ENCODE measurements at regions not wholly inside any gene's neighbourhood (a gene's known extent, or its start where the extent isn't known, plus 50 kb on each side); places are given as distances from the start of the nearest gene placed in this dataset.
"Not testable (repeated sequence)": the region's sequence is repeated elsewhere in the genome, so short reads cannot be mapped to it uniquely, and the experiment has no call there.

DNA sequence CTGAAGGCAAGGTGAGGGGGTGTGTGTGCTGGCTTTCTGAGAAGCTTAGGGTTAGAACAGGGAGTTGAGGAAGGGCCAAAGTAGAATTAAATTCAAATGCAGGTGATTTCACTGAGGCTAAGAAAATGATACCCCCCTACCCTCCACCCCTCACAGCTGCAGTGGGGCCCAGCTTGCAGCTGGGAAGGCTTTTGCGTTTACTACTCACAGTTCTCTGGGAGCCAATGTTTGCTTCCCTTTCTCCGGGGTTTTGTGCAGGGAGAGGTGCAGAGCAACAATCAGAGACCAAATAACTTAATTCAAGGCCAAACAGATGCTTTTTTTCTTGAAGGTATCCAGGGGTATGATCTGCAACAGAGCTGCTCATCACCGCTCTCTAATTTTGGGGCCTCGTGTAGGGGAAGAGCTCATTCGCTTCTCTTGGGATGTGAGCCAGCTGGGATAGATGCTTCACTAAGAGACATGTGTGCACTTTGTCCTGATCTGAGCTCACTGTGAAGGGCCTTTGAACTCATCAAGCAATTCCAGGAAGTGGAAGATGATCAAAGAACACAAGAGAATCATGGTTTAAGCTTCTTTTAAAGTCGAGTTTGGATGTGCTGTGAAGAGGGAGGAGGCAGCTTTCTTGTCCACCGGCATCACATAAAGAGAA, 122.7 kb upstream of the C1GALT1C1 start:
- no peak for DNase-seq

DNA sequence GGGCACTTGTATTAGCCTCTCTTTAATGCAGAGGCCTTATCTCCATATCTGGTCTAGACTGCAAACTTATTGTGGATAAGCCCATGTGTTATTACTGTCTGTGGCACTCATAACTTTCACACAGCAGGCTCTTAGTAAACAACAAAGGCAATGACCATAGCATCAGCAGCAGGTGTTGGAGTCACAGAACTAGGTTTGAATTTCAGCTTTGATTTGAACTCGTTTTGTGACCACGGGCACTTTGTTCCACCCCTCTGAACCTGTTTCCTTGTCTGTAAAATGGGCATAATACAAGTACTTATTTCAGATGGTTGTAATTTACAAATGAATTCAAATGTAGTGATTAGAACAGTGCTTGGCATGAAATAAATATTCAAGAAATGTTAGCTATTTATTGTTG, 121.8 kb upstream of the C1GALT1C1 start:
- DNase-seq = no peak

GRCh38 chrX:120750381-120750780, 120.5 kb upstream of the C1GALT1C1 start:
- no peak for DNase-seq

DNA sequence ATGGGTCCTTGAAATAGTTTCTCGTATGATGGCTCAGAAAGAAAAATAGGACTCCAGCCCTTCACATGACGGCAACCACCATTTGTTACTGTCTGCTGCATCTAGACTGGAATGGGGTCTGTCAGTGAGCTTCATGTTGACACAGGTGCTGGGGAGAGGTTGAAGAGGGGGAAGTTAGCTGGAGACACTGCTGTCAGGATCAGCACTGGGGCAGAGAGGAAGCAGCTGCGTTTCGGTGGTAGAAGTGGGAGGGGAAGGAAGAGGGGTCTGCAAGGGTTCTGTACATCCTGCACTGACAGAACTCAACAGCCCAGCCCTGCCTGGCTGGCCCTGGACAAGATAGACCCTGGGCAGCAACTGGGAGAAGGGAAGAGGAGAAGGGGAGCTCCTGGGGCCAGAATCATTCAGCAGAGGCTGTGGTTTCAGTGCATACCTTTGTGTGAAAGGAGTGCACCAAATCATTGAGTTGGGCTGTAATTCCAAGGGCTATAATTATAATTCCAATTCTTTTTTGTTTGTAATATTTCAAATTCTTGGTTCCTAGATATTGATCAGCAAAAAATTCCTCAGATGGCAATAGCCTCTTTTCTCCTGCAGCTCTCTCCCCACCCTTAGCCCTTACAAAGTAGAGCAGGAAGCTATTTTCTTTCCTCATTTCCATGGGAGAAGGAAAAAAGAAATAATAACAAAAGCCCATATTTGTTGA, 119.4 kb upstream of the C1GALT1C1 start:
- DNase-seq = no peak

- DNase-seq = no peak
Observed at GRCh38 chrX:120746153-120746552, 116.3 kb upstream of the C1GALT1C1 start.

DNA sequence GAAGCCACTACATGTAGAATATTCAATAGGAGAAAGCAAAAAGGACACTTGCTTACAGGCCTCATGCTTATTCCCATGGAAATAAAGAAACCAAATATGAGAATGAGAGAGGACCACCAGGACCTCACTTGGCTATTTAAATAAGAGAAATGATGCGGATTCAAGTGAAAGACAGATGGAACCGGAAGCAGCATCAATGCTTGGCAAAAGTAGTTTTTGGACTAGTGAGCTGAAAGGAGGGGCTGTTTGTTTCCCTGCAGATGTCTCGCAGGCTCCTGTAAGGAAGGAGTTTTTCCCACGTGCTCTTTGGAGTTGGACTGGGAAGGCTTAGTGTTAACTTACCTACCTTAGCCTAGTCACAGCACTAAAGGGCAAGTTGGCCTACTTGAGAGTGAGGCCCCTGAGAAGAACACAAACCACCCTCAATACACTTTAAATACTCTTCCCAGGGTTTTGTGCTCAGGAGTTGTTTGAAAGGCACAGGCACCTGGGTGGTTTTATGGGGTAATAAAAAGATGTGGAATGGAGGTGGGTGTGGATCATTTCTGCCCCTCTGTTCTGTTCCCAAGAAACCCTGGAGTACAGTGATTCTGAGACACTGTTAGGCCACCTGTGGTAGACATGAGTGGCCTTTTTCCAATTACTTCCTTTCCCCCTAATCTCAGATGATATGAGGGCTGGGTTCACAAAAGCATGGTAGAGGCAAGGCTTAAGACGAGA, 113.3 kb upstream of the C1GALT1C1 start:
- no peak for DNase-seq

- no peak for DNase-seq
Observed at GRCh38 chrX:120741452-120741851, 111.6 kb upstream of the C1GALT1C1 start.

GRCh38 chrX:120740072-120740471, 110.2 kb upstream of the C1GALT1C1 start:
- no peak for DNase-seq

GRCh38 chrX:120739300-120739699, 109.4 kb upstream of the C1GALT1C1 start:
- no peak for DNase-seq

DNA sequence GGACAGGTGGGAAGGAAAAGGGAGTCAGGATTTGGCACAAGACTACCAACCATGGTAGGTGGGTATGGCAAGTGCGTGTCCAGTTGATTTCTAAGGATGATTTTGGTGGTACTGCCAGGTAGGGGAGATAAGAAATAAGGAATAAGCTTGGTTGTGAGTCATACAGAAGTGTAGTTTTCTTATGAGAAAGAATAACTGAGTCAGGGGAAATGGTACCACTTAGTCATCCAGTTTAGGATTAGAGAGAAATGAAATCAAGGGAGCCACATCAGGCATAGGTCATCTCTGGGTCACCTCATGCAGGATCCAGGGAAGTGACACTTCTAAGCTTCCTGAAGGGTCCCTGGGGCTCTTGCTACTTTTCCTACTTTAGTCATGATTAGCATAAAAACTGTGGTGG, 107.1 kb upstream of the C1GALT1C1 start:
- DNase-seq = peak; percentile 19

- no peak for DNase-seq
Observed at GRCh38 chrX:120735966-120736365, 106.1 kb upstream of the C1GALT1C1 start.

- no peak for DNase-seq
Observed at GRCh38 chrX:120732879-120733278, 103.0 kb upstream of the C1GALT1C1 start.

GRCh38 chrX:120732461-120732860, 102.6 kb upstream of the C1GALT1C1 start:
- DNase-seq = no peak

GRCh38 chrX:120731386-120731785, 101.5 kb upstream of the C1GALT1C1 start:
- no peak for DNase-seq

DNA sequence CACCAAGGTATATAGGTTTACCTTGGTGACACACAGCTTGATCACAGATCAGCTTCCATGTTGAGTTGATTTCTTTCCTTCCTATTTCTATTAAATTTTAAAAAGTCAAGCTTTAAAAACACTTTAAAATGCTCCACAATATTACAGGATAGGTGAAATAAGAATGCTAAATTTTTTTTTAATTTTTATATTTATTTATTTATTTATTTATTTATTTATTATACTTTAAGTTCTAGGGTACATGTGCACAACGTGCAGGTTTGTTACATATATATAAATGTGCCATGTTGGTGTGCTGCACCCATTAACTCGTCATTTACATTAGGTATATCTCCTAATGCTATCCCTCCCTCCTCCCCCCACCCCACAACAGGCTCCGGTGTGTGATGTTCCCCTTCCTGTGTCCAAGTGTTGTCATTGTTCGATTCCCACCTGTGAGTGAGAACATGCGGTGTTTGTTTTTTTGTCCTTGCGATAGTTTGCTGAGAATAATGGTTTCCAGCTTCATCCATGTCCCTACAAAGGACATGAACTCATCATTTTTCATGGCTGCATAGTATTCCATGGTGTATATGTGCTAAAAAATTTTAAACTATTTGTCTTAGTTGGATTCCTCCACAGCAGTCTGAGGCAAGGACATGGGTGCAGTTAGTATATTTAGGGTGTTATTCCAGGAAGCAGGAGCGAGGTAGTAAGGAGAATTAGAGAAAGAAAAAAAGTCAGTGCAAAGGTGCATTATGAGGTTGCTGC, 99.8 kb upstream of the C1GALT1C1 start:
- not testable (repeated sequence) for DNase-seq

DNA sequence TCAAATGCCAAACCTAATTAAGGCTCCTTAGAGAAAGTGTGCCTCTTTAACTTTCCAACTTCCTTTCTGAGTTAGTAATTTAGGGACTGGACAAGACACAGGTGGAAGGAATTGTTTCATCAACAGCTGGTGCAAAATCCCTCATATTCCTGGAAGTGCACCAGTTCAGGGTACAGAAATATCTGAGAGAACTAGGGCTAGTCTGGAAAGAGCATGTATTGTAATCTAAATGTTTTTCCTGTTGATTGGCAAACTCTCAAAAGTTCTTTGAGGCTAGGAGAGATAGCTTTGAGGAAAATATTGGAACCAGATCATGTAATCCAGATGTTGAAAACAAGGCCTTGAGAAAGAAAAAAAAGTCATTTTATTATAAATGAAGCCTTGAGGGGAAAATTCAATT, 98.1 kb upstream of the C1GALT1C1 start:
- no peak for DNase-seq

- DNase-seq = no peak
Observed at GRCh38 chrX:120727452-120727851, 97.6 kb upstream of the C1GALT1C1 start.

DNA sequence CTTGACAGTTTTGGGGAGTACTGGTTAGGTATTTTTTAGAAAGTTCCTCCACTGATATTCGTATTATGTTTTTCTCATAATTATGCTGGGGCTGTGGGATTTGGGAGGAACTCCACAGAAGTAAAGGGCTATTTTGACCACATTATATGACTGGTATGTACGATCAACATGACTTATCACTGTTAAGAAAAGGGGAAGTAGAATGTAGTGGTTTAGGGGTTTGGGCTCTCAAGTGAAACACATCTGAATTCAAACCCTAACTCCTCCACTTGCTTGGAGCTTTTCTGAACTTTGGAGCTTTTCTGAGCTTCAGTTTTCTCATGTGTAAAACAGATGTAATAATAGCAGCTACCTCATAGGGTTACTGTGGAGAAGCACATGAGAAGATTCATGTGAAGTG, 96.4 kb upstream of the C1GALT1C1 start:
- DNase-seq = no peak

GRCh38 chrX:120725874-120726273, 96.0 kb upstream of the C1GALT1C1 start:
- no peak for DNase-seq

- no peak for DNase-seq
Observed at GRCh38 chrX:120719622-120720021, 89.8 kb upstream of the C1GALT1C1 start.

GRCh38 chrX:120718969-120719368, 89.1 kb upstream of the C1GALT1C1 start:
- no peak for DNase-seq

DNA sequence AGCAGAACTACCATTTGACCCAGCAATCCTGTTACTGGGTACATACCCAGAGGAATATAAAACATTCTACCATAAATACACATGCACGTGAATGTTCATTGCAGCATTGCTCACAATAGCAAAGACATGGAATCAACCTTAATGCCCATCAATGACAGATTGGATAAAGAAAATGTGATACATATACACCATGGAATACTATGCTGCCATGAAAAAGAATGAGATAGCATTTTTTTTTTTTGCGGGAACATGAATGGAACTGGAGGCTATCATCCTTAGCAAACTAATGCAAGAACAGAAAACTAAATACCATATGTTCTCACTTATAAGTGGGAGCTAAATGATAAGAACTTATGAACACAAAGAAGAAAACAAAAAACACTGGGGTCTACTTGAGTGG, 72.5 kb upstream of the C1GALT1C1 start:
- not testable (repeated sequence) for DNase-seq

- DNase-seq = peak; percentile 77
Observed at GRCh38 chrX:120697053-120697452, 67.2 kb upstream of the C1GALT1C1 start.

Data from activated CD4-positive, alpha-beta T cell treated with anti-CD3 and anti-CD28 coated beads, Interleukin-10, Interleukin-2, amounts not matched to agents 100 ng/mL and 50 ng/mL, durations not matched to agents 16 hours and 8 hours (primary cell).